HFFc6 (cell line): ENCODE measurements at regions not wholly inside any gene's neighbourhood (a gene's known extent, or its start where the extent isn't known, plus 50 kb on each side); places are given as distances from the start of the nearest gene placed in this dataset.

Source experiments
- DNase-seq: peaks from one replicate; pipeline ENCODE4 v3.0.0-alpha.2; 2018
- H3K27ac Mint-ChIP-seq: 2 replicates; pipeline ENCODE4 v1.8.0; 2020; ENCODE audit warnings: mild to moderate bottlenecking, mixed read lengths
- H3K27me3 Mint-ChIP-seq: 2 replicates; pipeline ENCODE4 v1.8.0; 2021; ENCODE audit warnings: mild to moderate bottlenecking, moderate library complexity, mixed read lengths; ENCODE audit not compliant: insufficient read depth
- H3K36me3 Mint-ChIP-seq: 2 replicates; pipeline ENCODE4 v1.8.0; 2021; ENCODE audit warnings: low read depth, mixed read lengths
- H3K4me1 Mint-ChIP-seq: 2 replicates; pipeline ENCODE4 v1.8.0; 2020; ENCODE audit warnings: low read depth, mixed read lengths
- H3K4me3 Mint-ChIP-seq: 2 replicates; pipeline ENCODE4 v1.8.0; 2020; ENCODE audit warnings: mild to moderate bottlenecking, moderate library complexity, mixed read lengths
- H3K9me3 Mint-ChIP-seq: 2 replicates; pipeline ENCODE4 v1.8.0; 2020; ENCODE audit warnings: mild to moderate bottlenecking, mixed read lengths
- TF ChIP-seq, protein P1 (sequence below): fragments of 200-600 bp; sonication (generic); IDR thresholded peaks from 2 replicates; pipeline ENCODE4 v1.5.0; 2021; ENCODE audit warnings: antibody characterized with exemption, mild to moderate bottlenecking

DNA sequence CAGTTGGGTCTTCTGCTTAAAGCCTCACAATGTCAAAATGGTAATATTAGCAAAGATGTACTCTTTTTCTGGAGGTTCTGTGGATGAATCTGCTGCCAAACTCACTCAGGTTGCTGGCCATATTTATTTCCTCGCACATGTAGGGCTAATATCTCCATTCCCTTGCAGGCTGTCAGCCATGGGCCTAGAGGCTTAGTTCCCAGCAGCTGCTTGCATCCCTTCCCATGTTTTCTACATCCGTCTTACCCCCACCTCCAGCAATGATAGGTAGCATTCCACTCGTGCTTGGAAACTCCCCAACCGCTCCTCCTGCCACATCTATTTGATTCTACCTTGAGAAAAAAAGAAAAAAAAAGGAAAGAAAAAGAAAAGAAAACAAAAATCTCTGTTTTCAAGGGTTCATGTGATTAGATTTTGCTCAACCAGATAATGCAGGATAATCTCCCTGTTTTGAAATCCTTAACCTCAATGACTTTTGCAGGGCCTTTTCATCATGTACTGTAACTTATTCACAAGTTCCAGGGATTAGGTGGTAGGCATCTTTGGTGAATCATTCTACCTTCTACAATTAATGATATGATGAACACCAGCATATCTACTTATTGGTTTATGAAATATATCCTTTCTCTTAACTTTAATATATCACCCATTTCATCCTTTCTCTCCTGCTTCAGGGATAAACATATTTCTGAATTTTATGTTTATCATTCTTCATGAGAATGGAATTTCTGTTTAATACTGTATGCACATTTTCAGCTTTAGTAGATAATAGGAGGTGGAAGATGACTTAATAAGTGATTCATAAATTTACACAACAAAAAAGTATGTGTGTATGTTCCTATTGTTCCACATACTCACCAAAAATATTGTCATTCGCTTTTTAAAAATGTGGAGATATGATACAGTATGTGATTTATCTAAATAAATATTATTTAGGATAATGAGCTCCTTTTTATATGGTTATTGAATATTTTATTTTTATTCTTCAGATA is 931.9 kb downstream of the SLITRK5 start:
- Mint-ChIP-seq H3K36me3 (no peaks in the 10 kb centered on the region), H3K4me3 (no peak overlapping the region), H3K4me1 (no peaks in the 10 kb centered on the region), H3K27ac (no peak overlapping the region), H3K9me3 (peaks cover 24% of the 10 kb centered on the region), H3K27me3 (no peaks in the 10 kb centered on the region)
- DNase-seq: no peak
- TF ChIP-seq, protein P1, sequence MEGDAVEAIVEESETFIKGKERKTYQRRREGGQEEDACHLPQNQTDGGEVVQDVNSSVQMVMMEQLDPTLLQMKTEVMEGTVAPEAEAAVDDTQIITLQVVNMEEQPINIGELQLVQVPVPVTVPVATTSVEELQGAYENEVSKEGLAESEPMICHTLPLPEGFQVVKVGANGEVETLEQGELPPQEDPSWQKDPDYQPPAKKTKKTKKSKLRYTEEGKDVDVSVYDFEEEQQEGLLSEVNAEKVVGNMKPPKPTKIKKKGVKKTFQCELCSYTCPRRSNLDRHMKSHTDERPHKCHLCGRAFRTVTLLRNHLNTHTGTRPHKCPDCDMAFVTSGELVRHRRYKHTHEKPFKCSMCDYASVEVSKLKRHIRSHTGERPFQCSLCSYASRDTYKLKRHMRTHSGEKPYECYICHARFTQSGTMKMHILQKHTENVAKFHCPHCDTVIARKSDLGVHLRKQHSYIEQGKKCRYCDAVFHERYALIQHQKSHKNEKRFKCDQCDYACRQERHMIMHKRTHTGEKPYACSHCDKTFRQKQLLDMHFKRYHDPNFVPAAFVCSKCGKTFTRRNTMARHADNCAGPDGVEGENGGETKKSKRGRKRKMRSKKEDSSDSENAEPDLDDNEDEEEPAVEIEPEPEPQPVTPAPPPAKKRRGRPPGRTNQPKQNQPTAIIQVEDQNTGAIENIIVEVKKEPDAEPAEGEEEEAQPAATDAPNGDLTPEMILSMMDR: no peak

DNA sequence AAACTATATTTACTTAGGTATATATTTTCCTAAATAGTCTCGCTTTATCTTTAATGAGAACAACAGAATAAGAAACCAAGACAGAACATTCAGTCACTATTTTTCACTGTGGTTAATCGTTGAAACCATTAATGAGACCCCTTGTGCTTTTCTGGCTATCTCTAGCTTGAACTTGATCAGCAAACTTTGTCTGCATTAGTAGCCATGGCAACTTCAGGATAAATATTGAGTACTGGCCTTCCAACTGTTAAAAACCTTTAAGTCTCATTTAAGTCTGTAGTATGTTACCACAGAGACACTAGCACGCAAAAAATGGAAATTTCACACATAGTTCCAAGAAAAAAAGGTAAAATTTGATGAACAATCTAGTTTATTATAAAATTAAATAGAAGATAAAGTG is 946.0 kb downstream of the SLITRK5 start:
- Mint-ChIP-seq H3K27me3 (no peaks in the 10 kb centered on the region), H3K27ac (no peak overlapping the region), H3K4me1 (no peaks in the 10 kb centered on the region), H3K36me3 (no peaks in the 10 kb centered on the region), H3K4me3 (no peak overlapping the region), H3K9me3 (peaks cover 9% of the 10 kb centered on the region)
- no peak for DNase-seq
- TF ChIP-seq, protein P1: no peak

DNA sequence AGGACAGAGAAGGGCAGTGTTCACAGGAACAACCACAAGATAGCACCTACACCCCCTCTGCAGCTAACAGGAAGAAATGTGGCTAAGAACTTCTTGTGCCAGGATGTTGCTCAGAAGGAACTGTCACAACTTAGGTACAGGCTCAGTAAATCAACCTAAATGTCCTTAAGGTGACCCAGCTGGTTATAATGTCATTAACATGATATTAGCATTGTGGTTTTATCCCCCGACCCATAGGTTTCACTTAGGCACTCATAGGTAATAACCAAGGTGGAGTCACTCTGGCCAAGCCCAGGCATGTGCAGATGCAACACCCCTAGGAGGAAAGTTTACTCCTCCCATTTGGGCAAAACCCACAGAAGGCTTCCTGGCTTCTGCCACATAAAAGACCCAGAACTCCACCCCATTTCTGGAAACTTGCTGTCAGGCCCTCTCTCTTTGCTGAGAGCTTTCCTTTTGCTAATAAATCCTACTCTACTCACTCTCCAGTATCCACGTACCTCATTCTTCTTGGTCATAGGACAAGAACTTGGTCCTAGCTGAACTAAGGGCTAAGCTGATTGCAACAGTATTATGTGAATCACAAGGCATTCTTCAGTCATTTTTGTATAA is 951.3 kb downstream of the SLITRK5 start:
- no peaks in the 10 kb centered on the region for H3K27me3 Mint-ChIP-seq
- H3K36me3 Mint-ChIP-seq: no peaks in the 10 kb centered on the region
- no peak overlapping the region for H3K4me3 Mint-ChIP-seq
- DNase-seq: no peak
- no peaks in the 10 kb centered on the region for H3K4me1 Mint-ChIP-seq
- H3K27ac Mint-ChIP-seq: no peak overlapping the region
- H3K9me3 Mint-ChIP-seq: peaks cover 33% of the 10 kb centered on the region
- TF ChIP-seq, protein P1: no peak

DNA sequence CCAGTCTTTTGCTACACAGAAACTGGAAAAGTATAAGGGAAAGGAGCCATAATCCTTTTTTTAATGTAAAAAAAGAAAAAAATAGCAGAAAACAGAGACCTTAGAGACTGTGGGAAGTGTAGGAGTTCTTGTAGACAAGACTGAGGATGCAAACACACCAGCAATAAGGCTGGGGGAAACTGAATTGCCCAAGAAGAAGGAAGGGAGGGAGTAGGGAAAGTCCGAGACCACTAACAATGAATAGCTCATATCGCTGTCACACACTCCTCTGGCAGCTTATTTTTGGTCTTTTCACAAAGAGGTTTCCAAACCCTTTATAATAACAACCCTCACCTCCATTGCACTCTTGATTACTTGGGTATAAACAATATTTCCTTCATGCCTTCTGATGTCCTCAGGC is 952.0 kb downstream of the SLITRK5 start:
- TF ChIP-seq, protein P1: no peak
- Mint-ChIP-seq H3K27ac (no peak overlapping the region), H3K27me3 (no peaks in the 10 kb centered on the region), H3K36me3 (no peaks in the 10 kb centered on the region), H3K4me1 (no peaks in the 10 kb centered on the region), H3K4me3 (no peak overlapping the region), H3K9me3 (peaks cover 36% of the 10 kb centered on the region)
- no peak for DNase-seq

DNA sequence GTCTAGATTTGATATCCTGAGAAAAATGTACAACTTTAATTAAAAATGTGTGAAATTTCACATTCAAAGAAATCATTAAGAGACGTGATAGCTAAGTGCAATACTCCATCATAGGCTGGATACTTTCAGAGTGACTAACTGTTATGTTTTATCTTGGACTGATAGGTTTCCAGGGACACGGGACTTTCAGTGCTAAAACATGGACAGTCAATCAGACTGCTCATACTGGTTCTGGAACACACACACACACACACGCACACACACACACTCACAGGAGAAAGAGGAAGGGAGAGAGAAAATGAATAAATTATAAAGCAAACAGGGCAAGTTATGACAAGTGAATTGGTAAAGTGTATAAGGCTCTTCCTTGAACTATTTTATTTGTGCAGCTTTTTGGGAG is 955.9 kb downstream of the SLITRK5 start:
- DNase-seq: no peak
- H3K36me3 Mint-ChIP-seq: no peaks in the 10 kb centered on the region
- H3K27me3 Mint-ChIP-seq: peaks cover 1% of the 10 kb centered on the region; the same call in 1 of the 2 replicates
- no peak overlapping the region for H3K27ac Mint-ChIP-seq
- no peak overlapping the region for H3K4me3 Mint-ChIP-seq
- TF ChIP-seq, protein P1: no peak
- H3K9me3 Mint-ChIP-seq: peaks cover 42% of the 10 kb centered on the region
- no peaks in the 10 kb centered on the region for H3K4me1 Mint-ChIP-seq
